ENCODE measurements at regions not wholly inside any gene's neighbourhood (a gene's known extent, or its start where the extent isn't known, plus 50 kb on each side); places are given as distances from the start of the nearest gene placed in this dataset.
"Not testable (repeated sequence)": the region's sequence is repeated elsewhere in the genome, so short reads cannot be mapped to it uniquely, and the experiment has no call there.

DNA sequence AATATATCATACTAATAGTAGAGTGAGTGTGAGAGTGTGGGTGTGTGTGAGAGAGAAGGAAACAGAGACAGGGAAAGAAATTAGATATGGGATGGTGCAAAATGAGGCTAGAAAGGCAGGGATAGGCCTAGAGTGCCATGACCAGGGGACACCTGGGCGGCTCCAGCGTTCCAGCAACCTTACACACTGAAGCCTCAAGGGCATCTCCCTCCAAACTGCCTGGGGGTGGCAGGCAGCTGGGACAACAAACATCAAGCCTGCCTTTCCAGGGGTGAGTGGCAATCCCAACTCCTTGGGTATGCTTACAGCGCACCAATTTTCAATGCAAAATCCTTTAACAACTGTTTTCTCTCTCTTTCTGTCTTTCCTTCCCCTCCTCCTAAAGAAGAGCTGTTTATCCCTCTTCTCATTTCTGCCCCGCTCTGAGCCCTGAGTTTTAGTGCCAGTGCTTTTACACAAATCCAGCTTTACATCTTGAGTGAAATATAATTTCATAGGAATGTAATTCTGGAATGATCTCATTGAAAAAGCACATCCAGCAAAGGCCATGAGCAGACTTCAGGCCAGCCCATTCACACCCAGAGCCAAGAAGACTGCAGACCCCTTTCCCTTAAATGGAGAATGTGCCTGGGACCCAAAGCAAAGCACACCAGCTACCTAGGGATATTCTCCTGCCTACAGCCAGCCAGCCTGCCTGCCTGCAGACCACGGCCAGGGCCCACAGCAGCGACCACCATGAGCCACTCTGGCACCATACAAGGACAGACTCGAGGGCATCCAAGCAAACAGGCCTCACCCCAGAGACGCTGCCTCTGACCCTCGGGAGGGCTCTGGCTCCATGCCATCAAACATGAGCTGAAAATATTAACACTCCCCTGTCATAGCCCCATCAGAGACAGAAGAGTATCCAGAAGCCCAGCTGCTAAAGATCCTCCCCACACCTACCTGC, 90.3 kb downstream of the RPL27A start:
- TF ChIP-seq, protein P1, sequence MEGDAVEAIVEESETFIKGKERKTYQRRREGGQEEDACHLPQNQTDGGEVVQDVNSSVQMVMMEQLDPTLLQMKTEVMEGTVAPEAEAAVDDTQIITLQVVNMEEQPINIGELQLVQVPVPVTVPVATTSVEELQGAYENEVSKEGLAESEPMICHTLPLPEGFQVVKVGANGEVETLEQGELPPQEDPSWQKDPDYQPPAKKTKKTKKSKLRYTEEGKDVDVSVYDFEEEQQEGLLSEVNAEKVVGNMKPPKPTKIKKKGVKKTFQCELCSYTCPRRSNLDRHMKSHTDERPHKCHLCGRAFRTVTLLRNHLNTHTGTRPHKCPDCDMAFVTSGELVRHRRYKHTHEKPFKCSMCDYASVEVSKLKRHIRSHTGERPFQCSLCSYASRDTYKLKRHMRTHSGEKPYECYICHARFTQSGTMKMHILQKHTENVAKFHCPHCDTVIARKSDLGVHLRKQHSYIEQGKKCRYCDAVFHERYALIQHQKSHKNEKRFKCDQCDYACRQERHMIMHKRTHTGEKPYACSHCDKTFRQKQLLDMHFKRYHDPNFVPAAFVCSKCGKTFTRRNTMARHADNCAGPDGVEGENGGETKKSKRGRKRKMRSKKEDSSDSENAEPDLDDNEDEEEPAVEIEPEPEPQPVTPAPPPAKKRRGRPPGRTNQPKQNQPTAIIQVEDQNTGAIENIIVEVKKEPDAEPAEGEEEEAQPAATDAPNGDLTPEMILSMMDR (IDR thresholded peaks at IDR 0.05): no peak
- no peak for TF ChIP-seq ZFX (IDR thresholded peaks at IDR 0.05; ENCODE audit: borderline replicate concordance)
- H3K27ac ChIP-seq: no peak overlapping the region

DNA sequence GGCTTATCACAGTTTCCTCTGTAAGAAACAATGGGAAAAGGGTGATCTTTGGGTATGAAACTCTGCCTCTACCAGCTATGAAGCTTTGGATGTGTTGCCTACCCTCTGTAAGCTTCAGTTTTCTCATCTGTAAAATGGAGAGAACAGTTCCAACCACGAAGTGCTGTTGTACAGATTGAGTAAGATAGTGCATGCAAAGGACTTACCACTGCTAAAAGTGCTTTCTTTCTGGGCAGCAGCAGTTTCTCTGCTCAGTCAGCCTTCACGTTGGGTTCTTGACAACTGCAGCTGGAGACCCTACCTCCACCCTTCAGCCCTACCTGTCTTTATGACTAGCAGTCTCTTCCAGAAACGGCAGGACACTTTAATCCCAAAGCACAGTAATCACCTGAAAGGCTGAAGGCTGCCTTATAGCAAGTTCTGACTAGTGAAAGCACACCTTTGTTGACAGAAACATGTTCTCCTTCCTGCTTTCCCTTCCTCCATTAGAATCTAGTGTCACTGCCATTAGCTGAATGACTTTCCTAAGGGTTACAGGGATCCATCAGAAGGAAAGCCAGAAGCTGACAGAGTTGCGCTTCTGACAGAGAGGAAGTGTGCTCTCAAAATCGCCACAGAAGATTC, 91.4 kb downstream of the RPL27A start:
- TF ChIP-seq ZFX (IDR thresholded peaks at IDR 0.05; ENCODE audit: borderline replicate concordance): no peak
- TF ChIP-seq, protein P1 (IDR thresholded peaks at IDR 0.05): no peak
- H3K27ac ChIP-seq: no peak overlapping the region

DNA sequence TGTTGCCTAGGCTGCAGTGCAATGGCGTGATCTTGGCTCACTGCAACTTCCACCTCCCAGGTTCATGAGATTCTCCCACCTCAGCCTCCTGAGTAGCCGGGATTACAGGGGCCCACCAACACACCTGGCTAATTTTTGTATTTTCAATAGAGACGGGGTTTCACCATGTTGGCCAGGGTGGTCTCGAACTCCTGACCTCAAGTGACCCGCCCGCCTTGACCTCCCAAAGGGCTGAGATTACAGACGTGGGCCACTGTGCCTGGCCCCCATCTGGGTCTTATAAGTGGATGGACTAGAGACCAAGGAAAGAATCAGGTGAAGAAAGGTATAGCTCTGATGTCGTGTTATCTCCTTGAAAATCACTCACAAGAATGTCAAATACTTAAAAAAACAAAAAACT, 92.3 kb downstream of the RPL27A start:
- H3K27ac ChIP-seq: not testable (repeated sequence)

DNA sequence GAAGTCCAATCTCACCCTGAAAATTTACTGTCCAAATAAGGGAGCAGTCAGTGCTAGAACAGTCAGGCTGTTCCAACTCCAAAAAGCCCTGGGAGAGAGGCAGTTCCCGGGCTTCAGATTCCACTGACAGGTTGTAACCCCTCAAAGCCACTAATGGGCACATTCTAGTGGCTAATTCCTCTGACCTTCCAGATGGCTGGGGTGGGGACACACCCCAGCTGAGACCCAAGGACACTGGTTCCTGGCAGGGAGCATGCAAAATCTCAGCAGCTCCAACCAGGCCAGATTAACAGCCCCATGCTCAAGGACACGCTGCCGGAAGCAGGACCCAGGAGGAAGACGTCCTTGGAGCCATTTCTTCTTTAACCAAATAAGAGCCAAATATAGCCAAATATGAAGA, 92.7 kb downstream of the RPL27A start:
- no peak overlapping the region for H3K27ac ChIP-seq
- TF ChIP-seq, protein P1 (IDR thresholded peaks at IDR 0.05): no peak
- no peak for TF ChIP-seq ZFX (IDR thresholded peaks at IDR 0.05; ENCODE audit: borderline replicate concordance)

DNA sequence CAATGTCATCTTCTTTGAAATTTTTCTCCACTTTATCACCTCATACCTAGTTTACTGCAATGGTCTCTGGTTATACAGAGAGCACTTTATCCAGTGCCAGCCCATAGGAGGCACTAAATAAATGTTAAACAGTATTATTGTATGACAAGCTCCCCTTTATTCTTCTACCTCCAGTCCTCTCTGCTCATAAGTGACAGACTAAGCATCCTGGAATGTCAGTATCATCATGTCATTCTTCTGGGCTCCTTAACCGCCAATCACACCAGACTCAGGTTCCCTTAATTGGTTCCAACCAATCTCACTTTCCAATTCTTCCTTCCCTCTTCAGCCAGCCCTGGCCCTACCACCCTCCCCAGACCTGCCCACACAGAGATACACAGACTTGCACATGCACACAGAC, 93.1 kb downstream of the RPL27A start:
- TF ChIP-seq ZFX (IDR thresholded peaks at IDR 0.05; ENCODE audit: borderline replicate concordance): no peak
- TF ChIP-seq, protein P1 (IDR thresholded peaks at IDR 0.05): no peak
- H3K27ac ChIP-seq: no peak overlapping the region

DNA sequence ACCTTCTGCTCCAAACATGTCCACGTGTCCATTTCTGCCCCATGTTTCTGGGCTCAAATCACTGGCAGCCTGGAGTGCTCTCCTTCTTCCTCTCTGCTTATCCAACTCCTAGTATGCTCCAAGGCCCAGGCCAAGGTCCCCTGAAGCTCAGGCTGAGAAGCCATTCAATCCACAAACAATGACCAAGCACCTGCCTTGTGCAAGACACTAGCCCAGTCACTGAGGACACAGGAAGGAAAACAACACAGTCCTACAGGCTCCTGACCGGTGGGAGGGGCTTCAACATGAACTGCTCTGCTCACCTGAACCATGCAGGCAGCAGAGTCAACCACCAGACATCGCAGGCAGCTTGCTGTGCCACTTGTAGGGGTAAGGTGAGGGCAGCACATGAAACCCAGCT, 93.6 kb downstream of the RPL27A start:
- H3K27ac ChIP-seq: no peak overlapping the region

DNA sequence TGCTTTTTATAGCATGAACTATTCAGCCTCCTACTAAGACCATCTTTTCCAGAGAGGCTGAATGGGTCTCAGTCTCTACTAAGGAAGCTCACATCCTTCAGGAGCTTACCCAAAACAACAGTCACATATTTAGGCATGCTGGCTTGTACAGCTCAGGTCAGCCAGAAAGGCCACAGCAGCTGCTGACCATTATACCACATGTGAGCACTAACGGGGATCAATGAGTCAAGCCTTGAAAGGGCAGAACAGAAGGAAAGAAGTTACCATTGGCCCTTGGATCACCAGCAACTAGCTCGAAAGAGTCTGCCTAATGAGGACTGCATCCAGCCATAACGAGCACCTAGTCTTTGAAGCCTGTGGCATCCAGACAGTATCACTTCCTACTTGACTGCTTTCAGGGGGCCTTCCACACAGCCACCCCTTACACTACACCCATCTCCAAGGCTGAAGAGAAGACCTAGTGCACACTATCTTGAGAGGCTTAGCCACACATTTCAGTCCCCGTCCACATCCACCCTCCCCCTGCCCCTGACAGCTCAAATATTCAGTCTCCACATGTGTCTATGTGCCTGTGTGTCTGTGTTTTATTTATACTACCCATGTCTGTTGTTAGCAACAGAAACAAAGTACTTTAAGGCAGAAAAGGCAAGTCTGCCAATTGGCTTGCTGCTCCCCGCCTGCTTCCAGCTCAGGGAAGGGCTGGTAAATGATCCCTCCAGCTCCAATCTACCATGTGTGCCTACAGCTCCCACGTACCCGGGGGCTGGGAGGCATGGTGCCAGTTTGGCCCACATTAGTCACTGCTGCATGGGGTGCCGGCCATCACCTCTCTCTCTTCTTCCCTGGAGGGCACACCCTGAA, 95.5 kb downstream of the RPL27A start:
- H3K27ac ChIP-seq: no peak overlapping the region
- TF ChIP-seq ZFX (IDR thresholded peaks at IDR 0.05; ENCODE audit: borderline replicate concordance): no peak
- TF ChIP-seq, protein P1 (IDR thresholded peaks at IDR 0.05): no peak

More for the DNA sequence above, 93.6 kb downstream of the RPL27A start:
- TF ChIP-seq, protein P1 (IDR thresholded peaks at IDR 0.05): no peak
- TF ChIP-seq ZFX (IDR thresholded peaks at IDR 0.05; ENCODE audit: borderline replicate concordance): no peak

Data from 22Rv1 (cell line).